IPS DF 4.7 (cell line): ENCODE measurements at regions not wholly inside any gene's neighbourhood (a gene's known extent, or its start where the extent isn't known, plus 50 kb on each side); places are given as distances from the start of the nearest gene placed in this dataset.

Source experiments
- DNase-seq: peaks from one replicate; pipeline ENCODE4 v3.0.0-alpha.2; 2013; ENCODE audit warnings: low spot score; ENCODE audit errors: extremely low read depth

- no peak for DNase-seq
Measured at GRCh38 chr12:114757684-114758325, 73.8 kb upstream of the TBX3 start.

GRCh38 chr12:114752217-114752616 is 68.2 kb upstream of the TBX3 start:
- DNase-seq, result no peak

- DNase-seq, result no peak
Measured at GRCh38 chr12:114751712-114752111, 67.7 kb upstream of the TBX3 start.

GRCh38 chr12:114750917-114751316 is 66.9 kb upstream of the TBX3 start:
- no peak for DNase-seq

- no peak for DNase-seq
Measured at GRCh38 chr12:114749065-114749464, 65.1 kb upstream of the TBX3 start.

GRCh38 chr12:114747012-114747858 is 63.3 kb upstream of the TBX3 start:
- no peak for DNase-seq

GRCh38 chr12:114746297-114747011 is 62.5 kb upstream of the TBX3 start:
- no peak for DNase-seq

- DNase-seq, result no peak
Measured at GRCh38 chr12:114744691-114745090, 60.7 kb upstream of the TBX3 start.

GRCh38 chr12:114744285-114744684 is 60.3 kb upstream of the TBX3 start:
- no peak for DNase-seq

GRCh38 chr12:114743799-114744198 is 59.8 kb upstream of the TBX3 start:
- DNase-seq, result no peak

- DNase-seq, result no peak
Measured at GRCh38 chr12:114743289-114743688, 59.3 kb upstream of the TBX3 start.

- DNase-seq, result no peak
Measured at GRCh38 chr12:114742363-114742762, 58.4 kb upstream of the TBX3 start.

- DNase-seq, result no peak
Measured at GRCh38 chr12:114741940-114742339, 58.0 kb upstream of the TBX3 start.

GRCh38 chr12:114740448-114740847 is 56.5 kb upstream of the TBX3 start:
- DNase-seq, result no peak

- no peak for DNase-seq
Measured at GRCh38 chr12:114738460-114739184, 54.6 kb upstream of the TBX3 start.

GRCh38 chr12:114735680-114736374 is 51.9 kb upstream of the TBX3 start:
- no peak for DNase-seq

GRCh38 chr12:114735011-114735410 is 51.0 kb upstream of the TBX3 start:
- DNase-seq, result no peak

- no peak for DNase-seq
Measured at GRCh38 chr12:114733919-114734318, 49.9 kb upstream of the TBX3 start.
